OCI-LY3 (cell line): ENCODE measurements at regions not wholly inside any gene's neighbourhood (a gene's known extent, or its start where the extent isn't known, plus 50 kb on each side); places are given as distances from the start of the nearest gene placed in this dataset.

Source experiments
- H2AFZ ChIP-seq: fragments of 200-600, 300-600 bp; shearing (Covaris generic); 2 replicates; pipeline ENCODE4 v1.6.0; 2014; ENCODE audit warnings: antibody characterized with exemption, low read depth, low read length
- H3K27ac ChIP-seq: fragments of 200-600, 300-600 bp; sonication (generic); 2 replicates; pipeline ENCODE4 v1.5.1; 2014; ENCODE audit warnings: mild to moderate bottlenecking, low read length, moderate library complexity, mixed read lengths
- H3K27me3 ChIP-seq: fragments of 200-600, 300-600 bp; sonication (generic); 2 replicates; pipeline ENCODE4 v1.6.1; 2014; ENCODE audit warnings: low read depth, low read length, mixed read lengths
- H3K36me3 ChIP-seq: fragments of 200-600, 300-600 bp; sonication (generic); replicated peaks from 2 replicates; pipeline ENCODE3; 2014; ENCODE audit warnings: low read depth, low read length, mixed read lengths
- H3K4me1 ChIP-seq: fragments of 300-600, 200-600 bp; sonication (generic); 2 replicates; pipeline ENCODE4 v1.6.1; 2014; ENCODE audit warnings: low read length, mixed read lengths
- H3K4me2 ChIP-seq: fragments of 200-600, 300-600 bp; sonication (generic); 2 replicates; pipeline ENCODE4 v1.6.1; 2014; ENCODE audit warnings: low read length, mixed read lengths
- H3K4me3 ChIP-seq: fragments of 300-600, 200-600 bp; sonication (generic); 2 replicates; pipeline ENCODE4 v1.5.1; 2014; ENCODE audit warnings: antibody characterized with exemption, mild to moderate bottlenecking, low read length, moderate library complexity
- H3K79me2 ChIP-seq: fragments of 300-600, 200-600 bp; shearing (Covaris generic); 2 replicates; pipeline ENCODE4 v1.6.1; 2014; ENCODE audit warnings: mild to moderate bottlenecking, low read length, mixed read lengths
- H3K9ac ChIP-seq: fragments of 300-600, 200-600 bp; shearing (Covaris generic); 2 replicates; pipeline ENCODE4 v1.6.0; 2014; ENCODE audit warnings: mild to moderate bottlenecking, low read length, moderate library complexity
- H3K9me3 ChIP-seq: fragments of 200-600, 300-600 bp; shearing (Covaris generic); 2 replicates; pipeline ENCODE4 v1.6.1; 2014; ENCODE audit warnings: low read length, mixed read lengths; ENCODE audit not compliant: insufficient read depth
- H4K20me1 ChIP-seq: fragments of 200-600, 300-600 bp; sonication (generic); 2 replicates; pipeline ENCODE4 v1.6.1; 2016; ENCODE audit warnings: low read length, mixed read lengths; ENCODE audit not compliant: insufficient read depth
- CTCF ChIP-seq: fragments of 200-600, 300-600 bp; sonication (generic); IDR thresholded peaks from 2 replicates; pipeline ENCODE4 v1.5.1; 2014; ENCODE audit warnings: antibody characterized with exemption, low read length, low read depth
- EZH2phosphoT487 ChIP-seq: fragments of 200-600 bp; shearing (Covaris generic); IDR thresholded peaks from 2 replicates; pipeline ENCODE4 v1.6.1; 2018; ENCODE audit warnings: antibody characterized with exemption, mixed run types, low read depth

GRCh38 chr14:55754471-55754870 is 174.5 kb downstream of the KTN1 start:
- peaks cover 4% of the 10 kb centered on the region; the same call in 1 of the 2 replicates for H3K27me3 ChIP-seq
- H3K4me2 ChIP-seq: no peak overlapping the region
- no peak overlapping the region for H3K9ac ChIP-seq
- no peaks in the 10 kb centered on the region for H3K9me3 ChIP-seq
- TF ChIP-seq CTCF (no peak), EZH2phosphoT487 (no peak)
- no peaks in the 10 kb centered on the region for H3K36me3 ChIP-seq
- no peak overlapping the region for H3K27ac ChIP-seq
- no peaks in the 10 kb centered on the region for H3K4me1 ChIP-seq
- no peak overlapping the region for H2AFZ ChIP-seq
- H3K4me3 ChIP-seq: no peak overlapping the region
- H3K79me2 ChIP-seq: no peaks in the 10 kb centered on the region
- no peaks in the 10 kb centered on the region for H4K20me1 ChIP-seq

GRCh38 chr14:55754871-55755270 is 174.9 kb downstream of the KTN1 start:
- no peaks in the 10 kb centered on the region for H4K20me1 ChIP-seq
- H3K79me2 ChIP-seq: no peaks in the 10 kb centered on the region
- H3K4me1 ChIP-seq: no peaks in the 10 kb centered on the region
- H3K4me3 ChIP-seq: no peak overlapping the region
- H3K9ac ChIP-seq: no peak overlapping the region
- no peak overlapping the region for H3K27ac ChIP-seq
- no peak for TF ChIP-seq CTCF
- no peak for TF ChIP-seq EZH2phosphoT487
- peaks cover 4% of the 10 kb centered on the region; the same call in 1 of the 2 replicates for H3K27me3 ChIP-seq
- H3K36me3 ChIP-seq: no peaks in the 10 kb centered on the region
- H2AFZ ChIP-seq: no peak overlapping the region
- H3K4me2 ChIP-seq: no peak overlapping the region
- no peaks in the 10 kb centered on the region for H3K9me3 ChIP-seq

DNA sequence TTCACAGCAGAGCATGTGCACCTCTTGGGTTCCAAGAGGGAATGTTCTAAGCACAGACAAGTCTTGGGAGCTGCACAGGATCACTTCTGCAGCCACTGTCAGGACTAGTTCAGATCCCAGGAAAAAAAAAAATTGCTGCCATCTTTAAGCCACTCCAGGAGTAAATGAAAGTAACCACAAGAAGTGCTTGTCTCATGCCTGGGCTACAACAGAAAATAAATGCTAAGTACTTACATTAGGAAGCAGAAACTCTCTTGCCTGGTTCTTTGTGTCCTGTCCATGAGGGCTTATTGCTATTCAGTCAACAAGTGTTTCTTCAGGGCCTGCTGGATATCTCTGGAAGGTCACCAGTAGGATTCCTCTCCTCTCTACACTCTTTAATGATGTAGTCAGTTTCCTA is 176.1 kb downstream of the KTN1 start:
- Histone ChIP-seq H3K9ac (no peak overlapping the region), H4K20me1 (no peaks in the 10 kb centered on the region), H3K4me3 (no peak overlapping the region), H3K27ac (no peak overlapping the region), H3K36me3 (no peaks in the 10 kb centered on the region), H3K4me2 (no peak overlapping the region), H2AFZ (no peak overlapping the region), H3K9me3 (no peaks in the 10 kb centered on the region), H3K27me3 (peaks cover 4% of the 10 kb centered on the region), H3K4me1 (no peaks in the 10 kb centered on the region), H3K79me2 (no peaks in the 10 kb centered on the region)
- TF ChIP-seq EZH2phosphoT487 (no peak), CTCF (no peak)

GRCh38 chr14:55756557-55756956 is 176.6 kb downstream of the KTN1 start:
- Histone ChIP-seq H3K9ac (no peak overlapping the region), H3K27ac (no peak overlapping the region), H3K79me2 (no peaks in the 10 kb centered on the region), H3K36me3 (no peaks in the 10 kb centered on the region), H3K9me3 (no peaks in the 10 kb centered on the region), H3K4me2 (no peak overlapping the region), H3K4me1 (no peaks in the 10 kb centered on the region), H2AFZ (no peak overlapping the region), H3K27me3 (peaks cover 4% of the 10 kb centered on the region), H3K4me3 (no peak overlapping the region), H4K20me1 (no peaks in the 10 kb centered on the region)
- TF ChIP-seq CTCF (no peak), EZH2phosphoT487 (no peak)
